ENCODE measurements at regions not wholly inside any gene's neighbourhood (a gene's known extent, or its start where the extent isn't known, plus 50 kb on each side); places are given as distances from the start of the nearest gene placed in this dataset.

DNA sequence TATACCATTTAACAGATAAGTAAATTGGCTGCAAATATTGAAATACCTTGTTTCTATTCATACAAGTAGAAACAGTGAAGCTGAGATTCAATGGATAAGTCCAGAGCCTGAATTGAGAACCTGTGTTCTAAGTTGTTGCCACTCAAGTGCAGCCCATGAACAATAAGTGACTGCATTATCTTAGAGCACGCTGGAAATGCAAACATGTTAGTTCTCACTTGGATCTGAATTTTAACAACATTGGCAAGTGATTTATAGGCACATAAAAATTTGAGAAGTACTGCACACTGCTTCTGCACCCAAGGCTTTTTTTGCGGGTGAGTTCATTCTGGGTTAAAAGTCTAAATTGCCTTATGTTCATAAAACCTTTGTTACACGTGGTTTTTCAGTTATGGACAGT, 484.3 kb downstream of the NAV3 start:
- TF ChIP-seq, protein P1, sequence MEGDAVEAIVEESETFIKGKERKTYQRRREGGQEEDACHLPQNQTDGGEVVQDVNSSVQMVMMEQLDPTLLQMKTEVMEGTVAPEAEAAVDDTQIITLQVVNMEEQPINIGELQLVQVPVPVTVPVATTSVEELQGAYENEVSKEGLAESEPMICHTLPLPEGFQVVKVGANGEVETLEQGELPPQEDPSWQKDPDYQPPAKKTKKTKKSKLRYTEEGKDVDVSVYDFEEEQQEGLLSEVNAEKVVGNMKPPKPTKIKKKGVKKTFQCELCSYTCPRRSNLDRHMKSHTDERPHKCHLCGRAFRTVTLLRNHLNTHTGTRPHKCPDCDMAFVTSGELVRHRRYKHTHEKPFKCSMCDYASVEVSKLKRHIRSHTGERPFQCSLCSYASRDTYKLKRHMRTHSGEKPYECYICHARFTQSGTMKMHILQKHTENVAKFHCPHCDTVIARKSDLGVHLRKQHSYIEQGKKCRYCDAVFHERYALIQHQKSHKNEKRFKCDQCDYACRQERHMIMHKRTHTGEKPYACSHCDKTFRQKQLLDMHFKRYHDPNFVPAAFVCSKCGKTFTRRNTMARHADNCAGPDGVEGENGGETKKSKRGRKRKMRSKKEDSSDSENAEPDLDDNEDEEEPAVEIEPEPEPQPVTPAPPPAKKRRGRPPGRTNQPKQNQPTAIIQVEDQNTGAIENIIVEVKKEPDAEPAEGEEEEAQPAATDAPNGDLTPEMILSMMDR (conservative IDR thresholded peaks at IDR 0.05 in 1 of 2, IDR thresholded peaks at IDR 0.05 in 1 of 2; ENCODE audit: extremely low read depth in 1 of 2, insufficient read depth in 1 of 2, low read depth in 1 of 2, low read length in 2 of 2): no peak
- TF ChIP-seq EZH2 (IDR thresholded peaks at IDR 0.05; ENCODE audit: borderline replicate concordance, low read length): no peak

All from mammary epithelial cell (primary cell).